Neural progenitor cell (in vitro differentiated cells): ENCODE measurements at regions not wholly inside any gene's neighbourhood (a gene's known extent, or its start where the extent isn't known, plus 50 kb on each side); places are given as distances from the start of the nearest gene placed in this dataset.

Experiments used
- EZH2 ChIP-seq: fragments of 200-600 bp; sonication (generic); IDR thresholded peaks from 2 replicates; pipeline ENCODE4 v1.6.1; 2017; ENCODE audit warnings: antibody characterized with exemption, mild to moderate bottlenecking, moderate library complexity
- TF ChIP-seq, protein P1 (sequence below): fragments of 200-600 bp; sonication (generic); IDR thresholded peaks from 2 replicates; pipeline ENCODE4 v1.5.1; 2017; ENCODE audit warnings: antibody characterized with exemption, mild to moderate bottlenecking

- TF ChIP-seq, protein P1, sequence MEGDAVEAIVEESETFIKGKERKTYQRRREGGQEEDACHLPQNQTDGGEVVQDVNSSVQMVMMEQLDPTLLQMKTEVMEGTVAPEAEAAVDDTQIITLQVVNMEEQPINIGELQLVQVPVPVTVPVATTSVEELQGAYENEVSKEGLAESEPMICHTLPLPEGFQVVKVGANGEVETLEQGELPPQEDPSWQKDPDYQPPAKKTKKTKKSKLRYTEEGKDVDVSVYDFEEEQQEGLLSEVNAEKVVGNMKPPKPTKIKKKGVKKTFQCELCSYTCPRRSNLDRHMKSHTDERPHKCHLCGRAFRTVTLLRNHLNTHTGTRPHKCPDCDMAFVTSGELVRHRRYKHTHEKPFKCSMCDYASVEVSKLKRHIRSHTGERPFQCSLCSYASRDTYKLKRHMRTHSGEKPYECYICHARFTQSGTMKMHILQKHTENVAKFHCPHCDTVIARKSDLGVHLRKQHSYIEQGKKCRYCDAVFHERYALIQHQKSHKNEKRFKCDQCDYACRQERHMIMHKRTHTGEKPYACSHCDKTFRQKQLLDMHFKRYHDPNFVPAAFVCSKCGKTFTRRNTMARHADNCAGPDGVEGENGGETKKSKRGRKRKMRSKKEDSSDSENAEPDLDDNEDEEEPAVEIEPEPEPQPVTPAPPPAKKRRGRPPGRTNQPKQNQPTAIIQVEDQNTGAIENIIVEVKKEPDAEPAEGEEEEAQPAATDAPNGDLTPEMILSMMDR: no peak
- TF ChIP-seq EZH2: no peak
Measured at GRCh38 chr10:81708929-81709328, 166.1 kb upstream of the NRG3 start.
